ENCODE measurements at regions not wholly inside any gene's neighbourhood (a gene's known extent, or its start where the extent isn't known, plus 50 kb on each side); places are given as distances from the start of the nearest gene placed in this dataset.

DNA sequence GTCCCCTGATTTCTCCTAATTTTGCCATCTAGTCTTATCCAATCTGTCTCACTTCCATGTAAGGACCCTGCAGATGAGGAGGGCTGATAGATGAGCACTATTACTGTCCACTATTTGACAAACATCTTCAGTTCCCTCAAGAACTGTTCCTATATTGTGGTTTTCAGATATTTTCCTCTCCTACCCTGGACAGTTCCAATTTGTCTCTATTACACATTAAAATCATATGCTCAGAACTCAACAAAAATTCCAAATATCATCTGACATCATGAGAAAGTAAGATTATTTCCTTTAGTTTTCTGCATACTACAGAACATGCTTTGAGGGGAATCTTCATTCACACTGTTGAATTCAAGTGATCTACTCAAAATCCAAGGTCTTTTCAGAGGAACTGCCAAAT is 265.6 kb upstream of the ARID1B start:
- TF ChIP-seq EP300 (IDR thresholded peaks at IDR 0.05): no peak
- TF ChIP-seq, protein P1, sequence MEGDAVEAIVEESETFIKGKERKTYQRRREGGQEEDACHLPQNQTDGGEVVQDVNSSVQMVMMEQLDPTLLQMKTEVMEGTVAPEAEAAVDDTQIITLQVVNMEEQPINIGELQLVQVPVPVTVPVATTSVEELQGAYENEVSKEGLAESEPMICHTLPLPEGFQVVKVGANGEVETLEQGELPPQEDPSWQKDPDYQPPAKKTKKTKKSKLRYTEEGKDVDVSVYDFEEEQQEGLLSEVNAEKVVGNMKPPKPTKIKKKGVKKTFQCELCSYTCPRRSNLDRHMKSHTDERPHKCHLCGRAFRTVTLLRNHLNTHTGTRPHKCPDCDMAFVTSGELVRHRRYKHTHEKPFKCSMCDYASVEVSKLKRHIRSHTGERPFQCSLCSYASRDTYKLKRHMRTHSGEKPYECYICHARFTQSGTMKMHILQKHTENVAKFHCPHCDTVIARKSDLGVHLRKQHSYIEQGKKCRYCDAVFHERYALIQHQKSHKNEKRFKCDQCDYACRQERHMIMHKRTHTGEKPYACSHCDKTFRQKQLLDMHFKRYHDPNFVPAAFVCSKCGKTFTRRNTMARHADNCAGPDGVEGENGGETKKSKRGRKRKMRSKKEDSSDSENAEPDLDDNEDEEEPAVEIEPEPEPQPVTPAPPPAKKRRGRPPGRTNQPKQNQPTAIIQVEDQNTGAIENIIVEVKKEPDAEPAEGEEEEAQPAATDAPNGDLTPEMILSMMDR (IDR thresholded peaks at IDR 0.05): no peak
- no peak for TF ChIP-seq POLR2A (IDR thresholded peaks at IDR 0.05)

Measured in sigmoid colon (tissue), 4 donors.